CD1c-positive myeloid dendritic cell (primary cell): ENCODE measurements at regions not wholly inside any gene's neighbourhood (a gene's known extent, or its start where the extent isn't known, plus 50 kb on each side); places are given as distances from the start of the nearest gene placed in this dataset.
"Not testable (repeated sequence)": the region's sequence is repeated elsewhere in the genome, so short reads cannot be mapped to it uniquely, and the experiment has no call there.

Source experiments
- DNase-seq: peaks from one replicate; pipeline ENCODE4 v3.0.0-alpha.2; 2016; ENCODE audit errors: extremely low spot score

- DNase-seq: no peak
These were observed 136.7 kb upstream of the ZNF746 start for GRCh38 chr7:149633976-149634945.

GRCh38 chr7:149628361-149629149 is 130.9 kb upstream of the ZNF746 start:
- not testable (repeated sequence) for DNase-seq

GRCh38 chr7:149627911-149628310 is 130.3 kb upstream of the ZNF746 start:
- DNase-seq: no peak

- no peak for DNase-seq
These were observed 129.4 kb upstream of the ZNF746 start for GRCh38 chr7:149626972-149627371.

- DNase-seq: no peak
These were observed 128.4 kb upstream of the ZNF746 start for GRCh38 chr7:149625947-149626392.

- peak; percentile 60 for DNase-seq
These were observed 127.8 kb upstream of the ZNF746 start for GRCh38 chr7:149625340-149625946.

GRCh38 chr7:149624419-149625339 is 127.1 kb upstream of the ZNF746 start:
- DNase-seq: peak; percentile 97

GRCh38 chr7:149624006-149624405 is 126.4 kb upstream of the ZNF746 start:
- peak; percentile 17 for DNase-seq

- not testable (repeated sequence) for DNase-seq
These were observed 125.8 kb upstream of the ZNF746 start for GRCh38 chr7:149623262-149623997.

GRCh38 chr7:149622444-149623210 is 125.0 kb upstream of the ZNF746 start:
- DNase-seq: no peak

- DNase-seq: no peak
These were observed 124.2 kb upstream of the ZNF746 start for GRCh38 chr7:149621776-149622175.

- no peak for DNase-seq
These were observed 123.4 kb upstream of the ZNF746 start for GRCh38 chr7:149620961-149621360.

- DNase-seq: no peak
These were observed 119.3 kb upstream of the ZNF746 start for GRCh38 chr7:149616898-149617297.

- no peak for DNase-seq
These were observed 118.2 kb upstream of the ZNF746 start for GRCh38 chr7:149615690-149616270.

- no peak for DNase-seq
These were observed 112.9 kb upstream of the ZNF746 start for GRCh38 chr7:149610441-149611011.

- DNase-seq: no peak
These were observed 110.6 kb upstream of the ZNF746 start for GRCh38 chr7:149608168-149608567.

GRCh38 chr7:149607683-149608082 is 110.1 kb upstream of the ZNF746 start:
- no peak for DNase-seq

GRCh38 chr7:149606826-149607225 is 109.2 kb upstream of the ZNF746 start:
- no peak for DNase-seq

- no peak for DNase-seq
These were observed 108.1 kb upstream of the ZNF746 start for GRCh38 chr7:149605696-149606095.
